Spinal cord (tissue), 9 donors: ENCODE measurements at regions not wholly inside any gene's neighbourhood (a gene's known extent, or its start where the extent isn't known, plus 50 kb on each side); places are given as distances from the start of the nearest gene placed in this dataset.
"Not testable (repeated sequence)": the region's sequence is repeated elsewhere in the genome, so short reads cannot be mapped to it uniquely, and the experiment has no call there.

Experiments
- DNase-seq, 6 donors: peaks; one replicate each; pipeline versions ENCODE4 v3.0.0 to v3.0.0-alpha.2; 2013 to 2015; ENCODE audit warnings: low spot score in 6 of 6, low read depth in 4 of 6
- H3K27ac ChIP-seq: one replicate; pipeline ENCODE4 v1.5.1; 2013; ENCODE audit warnings: low read depth, low read length, control low read depth
- H3K27me3 ChIP-seq: one replicate; pipeline ENCODE4 v1.6.1; 2013; ENCODE audit warnings: low read length; ENCODE audit not compliant: control insufficient read depth, insufficient read depth
- H3K36me3 ChIP-seq: one replicate; pipeline ENCODE4 v1.6.1; 2013; ENCODE audit warnings: low read length; ENCODE audit not compliant: control insufficient read depth, insufficient read depth
- H3K4me1 ChIP-seq: one replicate; pipeline ENCODE4 v1.6.1; 2013; ENCODE audit warnings: low read length; ENCODE audit not compliant: control insufficient read depth, insufficient read depth
- H3K4me3 ChIP-seq: one replicate; pipeline ENCODE4 v1.5.1; 2013; ENCODE audit warnings: low read depth, low read length, control low read depth
- H3K9me3 ChIP-seq: one replicate; pipeline ENCODE4 v1.6.1; 2013; ENCODE audit warnings: low read length; ENCODE audit not compliant: control insufficient read depth, insufficient read depth
- WGBS: methylation state at CpG from one replicate; pipeline ENCODE4 v1.1.5; 2013; ENCODE audit warnings: missing lambda C conversion rate; ENCODE audit not compliant: insufficient coverage; 5-methylcytosine and 5-hydroxymethylcytosine counted together
- donor health status: healthy.

- Histone ChIP-seq H3K9me3 (no peaks in the 10 kb centered on the region), H3K36me3 (no peaks in the 10 kb centered on the region), H3K4me1 (peaks cover 10% of the 10 kb centered on the region), H3K4me3 (no peak overlapping the region), H3K27ac (peak overlapping the region; percentile 45), H3K27me3 (peaks cover 17% of the 10 kb centered on the region)
- peak in 1 of 6 donors; percentile 34 for DNase-seq
- WGBS = 56% methylated on average over 16 of the region's 18 CpGs
These were observed 84.5 kb upstream of the RALGAPA2 start for GRCh38 chr20:20796766-20797440.

DNA sequence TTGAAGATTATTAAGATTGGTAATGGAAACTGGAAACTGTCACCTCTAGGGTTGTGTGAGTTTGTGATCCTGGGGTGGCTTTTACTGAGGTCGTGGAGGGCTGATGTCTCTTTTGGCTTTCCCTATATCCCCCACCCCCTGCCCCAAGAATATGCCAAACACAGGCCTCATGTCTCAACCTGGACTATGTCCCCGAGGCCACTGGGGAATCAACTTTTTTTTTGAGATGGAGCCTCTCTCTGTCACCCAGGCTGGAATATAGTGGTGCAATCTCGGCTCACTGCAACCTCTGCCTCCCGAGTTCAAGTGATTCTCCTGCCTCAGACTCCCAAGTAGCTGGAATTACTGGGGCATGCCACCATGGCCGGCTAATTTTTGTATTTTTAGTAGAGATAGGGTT is 83.3 kb upstream of the RALGAPA2 start:
- 89% methylated on average over 3 of the region's 5 CpGs for WGBS
- Histone ChIP-seq H3K4me3 (no peak overlapping the region), H3K4me1 (peaks cover 10% of the 10 kb centered on the region), H3K9me3 (no peaks in the 10 kb centered on the region), H3K27ac (no peak overlapping the region), H3K36me3 (no peaks in the 10 kb centered on the region), H3K27me3 (peaks cover 17% of the 10 kb centered on the region)
- DNase-seq = no peak

- H3K36me3 ChIP-seq = no peaks in the 10 kb centered on the region
- H3K4me3 ChIP-seq = no peak overlapping the region
- peak in 1 of 6 donors; percentile 51 for DNase-seq
- no CpG with 5 or more reads among the region's 3 CpGs for WGBS
- no peaks in the 10 kb centered on the region for H3K9me3 ChIP-seq
- H3K27me3 ChIP-seq = peaks cover 17% of the 10 kb centered on the region
- H3K27ac ChIP-seq = no peak overlapping the region
- peaks cover 10% of the 10 kb centered on the region for H3K4me1 ChIP-seq
These were observed 82.7 kb upstream of the RALGAPA2 start for GRCh38 chr20:20795119-20795518.

DNA sequence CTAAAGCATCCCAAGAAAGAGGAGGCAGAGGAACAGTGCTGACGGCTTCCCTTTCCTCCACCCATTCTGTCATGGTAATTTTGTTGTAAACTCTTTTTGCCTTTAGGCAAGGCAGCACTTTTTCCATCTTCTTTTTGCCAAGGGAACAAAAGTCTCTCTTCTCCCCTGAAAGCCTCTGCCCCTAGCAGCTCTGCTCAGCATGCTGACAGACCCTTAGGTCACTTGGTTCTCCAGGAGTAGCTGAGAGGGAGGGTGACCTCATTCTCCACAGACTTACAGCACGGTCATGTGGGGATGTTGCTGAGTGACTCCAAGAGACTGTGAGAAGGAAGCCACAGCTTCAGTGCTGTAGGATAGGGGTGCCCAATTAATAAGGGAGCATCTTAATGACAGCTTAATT is 81.1 kb upstream of the RALGAPA2 start:
- WGBS = no CpG with 5 or more reads among the region's 2 CpGs
- H3K27me3 ChIP-seq = peaks cover 17% of the 10 kb centered on the region
- H3K27ac ChIP-seq = no peak overlapping the region
- no peak for DNase-seq
- peaks cover 10% of the 10 kb centered on the region for H3K4me1 ChIP-seq
- H3K9me3 ChIP-seq = no peaks in the 10 kb centered on the region
- H3K36me3 ChIP-seq = no peaks in the 10 kb centered on the region
- no peak overlapping the region for H3K4me3 ChIP-seq

DNA sequence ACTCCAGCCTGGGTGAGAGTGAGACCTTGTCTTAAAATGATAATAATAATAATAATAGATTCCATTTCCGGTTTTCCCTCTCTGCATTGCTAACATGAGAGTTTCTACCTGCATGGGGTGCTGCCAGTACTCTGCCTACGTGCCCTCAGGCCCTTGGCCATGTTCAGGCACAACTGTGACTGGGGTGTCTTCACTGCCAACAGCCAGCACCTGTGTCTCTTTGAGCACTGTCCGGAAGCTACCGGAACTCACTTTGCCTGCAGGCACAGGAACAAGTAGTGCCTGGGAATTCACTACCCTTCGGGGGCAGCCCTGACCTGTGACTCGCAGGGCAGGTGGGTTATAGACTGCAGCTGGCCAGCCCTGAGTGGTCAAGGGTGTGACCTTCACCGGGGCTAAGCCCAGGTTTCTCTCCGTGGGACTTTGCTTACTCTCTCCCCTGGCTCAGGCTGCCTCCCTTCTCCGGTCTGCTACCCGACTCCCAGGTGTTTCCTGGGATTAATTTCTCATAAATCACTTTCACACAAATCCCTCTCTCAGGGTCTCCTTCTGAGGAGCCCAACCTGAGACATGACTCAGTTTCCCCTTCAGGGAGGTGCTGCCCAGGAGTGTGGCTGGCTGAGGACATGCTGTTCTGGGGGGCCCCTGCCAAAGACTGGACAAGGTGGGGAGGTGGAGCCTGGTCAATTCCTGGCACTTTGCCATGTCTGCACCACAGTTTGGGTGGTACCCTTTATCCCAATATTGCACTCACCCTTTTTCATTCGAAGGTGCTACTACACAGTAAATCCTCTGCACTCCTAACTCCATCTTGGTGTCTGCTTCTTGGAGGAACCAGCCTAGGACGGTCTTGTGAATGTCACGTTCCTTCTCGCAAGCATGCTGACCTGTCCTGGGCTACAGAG is 79.5 kb upstream of the RALGAPA2 start:
- DNase-seq = no peak
- Histone ChIP-seq H3K27ac (no peak overlapping the region), H3K36me3 (no peaks in the 10 kb centered on the region), H3K4me1 (peaks cover 3% of the 10 kb centered on the region), H3K9me3 (no peaks in the 10 kb centered on the region), H3K4me3 (no peak overlapping the region), H3K27me3 (peaks cover 11% of the 10 kb centered on the region)
- WGBS = 88% methylated on average over 10 of the region's 14 CpGs

DNA sequence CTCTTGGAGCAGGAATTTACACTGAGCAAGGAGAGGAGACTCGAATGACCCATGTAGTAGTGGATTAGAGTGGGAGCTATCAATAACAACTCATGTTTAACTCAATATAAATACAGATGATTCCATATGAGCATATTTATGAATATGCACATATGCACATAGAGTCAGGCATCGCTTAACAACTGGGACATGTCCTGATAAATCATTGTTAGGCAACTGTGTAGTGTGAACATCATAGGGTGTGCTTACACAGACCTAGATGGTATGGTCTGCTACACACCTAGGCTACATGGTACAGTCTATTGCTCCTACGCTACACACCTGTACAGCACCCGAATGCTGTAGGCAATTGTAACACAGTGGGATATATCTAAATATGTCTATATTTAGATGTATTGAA is 75.9 kb upstream of the RALGAPA2 start:
- Histone ChIP-seq H3K4me1 (no peaks in the 10 kb centered on the region), H3K27me3 (no peaks in the 10 kb centered on the region), H3K4me3 (no peak overlapping the region), H3K27ac (no peak overlapping the region), H3K36me3 (no peaks in the 10 kb centered on the region), H3K9me3 (no peaks in the 10 kb centered on the region)
- WGBS = no CpG with 5 or more reads among the region's 4 CpGs
- DNase-seq = no peak

DNA sequence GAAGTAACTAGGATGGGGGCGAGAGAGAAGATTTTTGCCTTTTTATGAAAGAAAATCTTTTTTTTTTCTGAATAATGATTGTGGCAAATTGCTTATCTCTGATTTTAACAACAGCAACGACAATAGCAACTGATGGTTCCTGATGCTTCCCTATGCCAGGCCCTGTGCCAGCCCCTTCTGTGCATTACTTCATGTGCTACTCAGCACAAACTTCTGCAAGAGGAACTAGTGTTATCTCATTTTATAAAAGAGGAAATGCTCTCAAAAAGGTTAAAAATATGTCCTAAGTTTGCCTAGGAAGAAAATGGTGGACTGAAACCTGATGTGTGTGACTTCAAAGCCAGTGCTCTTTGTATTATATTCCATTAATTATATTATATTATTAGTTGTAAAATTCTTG is 74.0 kb upstream of the RALGAPA2 start:
- Histone ChIP-seq H3K27me3 (no peaks in the 10 kb centered on the region), H3K36me3 (no peaks in the 10 kb centered on the region), H3K9me3 (no peaks in the 10 kb centered on the region), H3K4me1 (no peaks in the 10 kb centered on the region), H3K27ac (no peak overlapping the region), H3K4me3 (no peak overlapping the region)
- no CpG with 5 or more reads among the region's 2 CpGs for WGBS
- no peak for DNase-seq

GRCh38 chr20:20785226-20785625 is 72.8 kb upstream of the RALGAPA2 start:
- no peaks in the 10 kb centered on the region for H3K9me3 ChIP-seq
- no peaks in the 10 kb centered on the region for H3K36me3 ChIP-seq
- WGBS = no CpG with 5 or more reads among the region's 2 CpGs

DNA sequence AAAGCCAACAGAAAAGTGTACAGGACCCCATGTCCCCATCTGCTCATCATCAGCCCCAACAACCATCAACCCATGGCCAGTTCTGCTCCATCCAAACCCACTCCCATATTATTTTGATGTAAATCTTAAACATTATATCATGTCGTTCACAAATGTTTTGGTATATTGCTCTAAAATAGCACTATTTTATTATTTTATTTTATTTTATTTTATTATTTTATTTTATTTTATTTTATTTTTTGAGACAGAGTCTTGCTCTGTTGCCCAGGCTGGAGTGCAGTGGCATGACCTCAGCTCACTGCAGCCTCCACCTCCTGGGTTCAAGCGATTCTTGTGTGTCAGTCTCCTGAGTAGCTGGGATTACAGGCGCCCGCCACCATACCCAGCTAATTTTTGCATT is 72.0 kb upstream of the RALGAPA2 start:
- not testable (repeated sequence) for DNase-seq, H3K27me3 ChIP-seq, H3K36me3 ChIP-seq, H3K4me3 ChIP-seq, H3K27ac ChIP-seq, H3K9me3 ChIP-seq, H3K4me1 ChIP-seq
- no CpG with 5 or more reads among the region's 4 CpGs for WGBS

More at GRCh38 chr20:20785226-20785625, 72.8 kb upstream of the RALGAPA2 start:
- Histone ChIP-seq H3K27me3 (no peaks in the 10 kb centered on the region), H3K27ac (no peak overlapping the region), H3K4me1 (no peaks in the 10 kb centered on the region), H3K4me3 (no peak overlapping the region)
- DNase-seq = no peak

DNA sequence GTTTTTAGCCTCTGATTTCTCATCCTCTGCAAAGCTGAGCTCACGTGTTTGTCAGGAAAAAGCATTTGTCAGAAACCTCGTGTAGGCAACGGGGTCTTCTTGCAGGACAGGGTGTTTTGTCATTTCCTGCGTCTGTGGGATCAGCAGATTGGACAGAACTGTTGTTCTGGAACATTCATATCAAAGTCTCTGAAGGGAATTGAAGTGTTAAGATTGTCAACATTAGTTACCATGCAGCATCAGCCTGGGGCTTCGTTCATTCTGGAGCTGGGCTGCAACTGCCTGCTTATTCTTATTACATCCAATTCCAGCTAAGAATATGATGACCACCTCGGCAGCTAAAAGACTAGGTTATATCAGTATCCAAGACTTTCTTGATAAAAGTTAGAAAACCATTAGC is 71.0 kb upstream of the RALGAPA2 start:
- Histone ChIP-seq H3K4me3 (no peak overlapping the region), H3K4me1 (no peaks in the 10 kb centered on the region), H3K27ac (no peak overlapping the region), H3K9me3 (no peaks in the 10 kb centered on the region), H3K27me3 (no peaks in the 10 kb centered on the region), H3K36me3 (no peaks in the 10 kb centered on the region)
- WGBS = 68% methylated on average over 4 of the region's 6 CpGs
- no peak for DNase-seq
